Thyroid gland (tissue), 4 donors: ENCODE measurements at regions not wholly inside any gene's neighbourhood (a gene's known extent, or its start where the extent isn't known, plus 50 kb on each side); places are given as distances from the start of the nearest gene placed in this dataset.

Source experiments
- POLR2A ChIP-seq, 2 donors: fragments of 450-650 bp; IDR thresholded peaks; one replicate each; pipeline ENCODE4 v1.6.1; 2017; ENCODE audit warnings: antibody characterized with exemption in 2 of 2, mild to moderate bottlenecking in 2 of 2, moderate library complexity in 1 of 2
- TF ChIP-seq, protein P1 (sequence below), 6 experiments: fragments of 200-600 bp in 3 of 6; fragments of 450-650 bp in 3 of 6; sonication (generic) in 3 of 6; IDR thresholded peaks; one replicate each; pipeline ENCODE4 v1.5.1; 2016 to 2019; ENCODE audit warnings: antibody characterized with exemption in 6 of 6, mild to moderate bottlenecking in 2 of 6, inconsistent platforms in 1 of 6, moderate library complexity in 1 of 6

DNA sequence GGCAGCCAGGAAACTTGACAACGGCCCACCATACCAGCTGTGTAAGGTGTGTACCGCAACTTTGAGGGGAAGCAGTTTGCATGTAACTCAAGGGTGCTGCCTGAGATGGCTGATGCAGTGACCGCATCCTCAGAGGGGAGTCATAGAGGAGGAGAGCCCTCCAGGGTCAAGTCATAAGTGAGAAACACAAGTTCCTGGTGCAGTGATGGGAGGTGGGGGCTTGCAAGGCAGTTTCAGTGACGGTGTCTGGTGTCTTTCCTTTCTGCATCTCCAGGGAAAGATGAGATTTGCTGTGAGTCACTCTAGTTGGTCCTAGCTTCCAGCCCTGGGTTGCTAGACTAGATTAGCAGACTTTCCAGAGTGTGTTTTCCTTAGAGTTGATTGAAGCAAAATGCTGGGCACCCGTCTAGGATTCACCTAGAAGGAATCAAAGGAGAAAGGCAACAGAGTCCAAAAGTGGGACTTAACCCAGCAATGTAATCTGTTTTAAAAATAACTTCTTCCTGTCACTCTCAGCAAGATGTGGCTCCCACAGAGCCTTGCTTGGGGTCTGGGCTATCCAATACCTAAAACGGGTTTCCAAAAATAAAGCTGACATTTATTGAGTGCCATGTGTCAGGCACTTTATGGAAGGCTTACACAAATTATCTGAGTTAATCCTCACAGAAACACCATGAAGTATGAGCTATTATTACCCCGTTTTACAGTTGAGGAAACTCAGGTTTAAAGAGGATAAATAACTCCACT is 265.4 kb upstream of the PLET1 start:
- TF ChIP-seq, protein P1, sequence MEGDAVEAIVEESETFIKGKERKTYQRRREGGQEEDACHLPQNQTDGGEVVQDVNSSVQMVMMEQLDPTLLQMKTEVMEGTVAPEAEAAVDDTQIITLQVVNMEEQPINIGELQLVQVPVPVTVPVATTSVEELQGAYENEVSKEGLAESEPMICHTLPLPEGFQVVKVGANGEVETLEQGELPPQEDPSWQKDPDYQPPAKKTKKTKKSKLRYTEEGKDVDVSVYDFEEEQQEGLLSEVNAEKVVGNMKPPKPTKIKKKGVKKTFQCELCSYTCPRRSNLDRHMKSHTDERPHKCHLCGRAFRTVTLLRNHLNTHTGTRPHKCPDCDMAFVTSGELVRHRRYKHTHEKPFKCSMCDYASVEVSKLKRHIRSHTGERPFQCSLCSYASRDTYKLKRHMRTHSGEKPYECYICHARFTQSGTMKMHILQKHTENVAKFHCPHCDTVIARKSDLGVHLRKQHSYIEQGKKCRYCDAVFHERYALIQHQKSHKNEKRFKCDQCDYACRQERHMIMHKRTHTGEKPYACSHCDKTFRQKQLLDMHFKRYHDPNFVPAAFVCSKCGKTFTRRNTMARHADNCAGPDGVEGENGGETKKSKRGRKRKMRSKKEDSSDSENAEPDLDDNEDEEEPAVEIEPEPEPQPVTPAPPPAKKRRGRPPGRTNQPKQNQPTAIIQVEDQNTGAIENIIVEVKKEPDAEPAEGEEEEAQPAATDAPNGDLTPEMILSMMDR (IDR thresholded peaks at IDR 0.05), result no peak
- no peak for TF ChIP-seq POLR2A (IDR thresholded peaks at IDR 0.05)
